ENCODE measurements at regions not wholly inside any gene's neighbourhood (a gene's known extent, or its start where the extent isn't known, plus 50 kb on each side); places are given as distances from the start of the nearest gene placed in this dataset.

GRCh38 chr21:28669321-28669720 is 323.4 kb downstream of the LTN1 start:
- no peak for TF ChIP-seq CTCF (IDR thresholded peaks at IDR 0.05; ENCODE audit: poor library complexity)
- no peak for TF ChIP-seq EZH2 (IDR thresholded peaks at IDR 0.05; ENCODE audit: borderline replicate concordance)
